Astrocyte (in vitro differentiated cells and primary cell): ENCODE measurements at regions not wholly inside any gene's neighbourhood (a gene's known extent, or its start where the extent isn't known, plus 50 kb on each side); places are given as distances from the start of the nearest gene placed in this dataset.

Experiments
- DNase-seq: peaks from one replicate; pipeline ENCODE4 v3.0.0-alpha.2; 2010; ENCODE audit warnings: low read depth
- FAIRE-seq: peaks from 2 replicates; lab custom pipeline; 2011; peaks lifted over from hg19 to GRCh38; lab: Jason Lieb, UNC
- H2AFZ ChIP-seq: 2 replicates; pipeline ENCODE4 v1.6.0; 2012; ENCODE audit warnings: low read depth, low read length, inconsistent platforms
- H3K27ac ChIP-seq: 2 replicates; pipeline ENCODE4 v1.5.1; 2011; ENCODE audit warnings: low read depth, low read length, inconsistent platforms
- H3K27me3 ChIP-seq: 2 replicates; pipeline ENCODE4 v1.6.0; 2011; ENCODE audit warnings: low read length, inconsistent platforms; ENCODE audit not compliant: insufficient read depth
- H3K36me3 ChIP-seq: 2 replicates; pipeline ENCODE4 v1.5.1; 2011; ENCODE audit warnings: low read length, inconsistent platforms; ENCODE audit not compliant: insufficient read depth
- H3K4me1 ChIP-seq: 2 replicates; pipeline ENCODE4 v1.5.1; 2011; ENCODE audit warnings: low read length, inconsistent platforms; ENCODE audit not compliant: insufficient read depth
- H3K4me2 ChIP-seq: 2 replicates; pipeline ENCODE4 v1.6.0; 2012; ENCODE audit warnings: low read length, inconsistent platforms
- H3K4me3 ChIP-seq: 2 replicates; pipeline ENCODE4 v1.5.1; 2011; ENCODE audit warnings: low read depth, mild to moderate bottlenecking, low read length, inconsistent platforms; ENCODE audit not compliant: insufficient read depth
- H3K79me2 ChIP-seq: 2 replicates; pipeline ENCODE4 v1.6.0; 2012; ENCODE audit warnings: mild to moderate bottlenecking, low read length, inconsistent platforms; ENCODE audit not compliant: insufficient read depth
- H3K9ac ChIP-seq: 2 replicates; pipeline ENCODE4 v1.6.0; 2012; ENCODE audit warnings: mild to moderate bottlenecking, low read length, inconsistent platforms
- H3K9me3 ChIP-seq: 2 replicates; pipeline ENCODE4 v1.5.1; 2012; ENCODE audit warnings: low read depth, mild to moderate bottlenecking, low read length, inconsistent platforms; ENCODE audit not compliant: insufficient read depth
- H4K20me1 ChIP-seq: 2 replicates; pipeline ENCODE4 v1.6.0; 2012; ENCODE audit warnings: low read length, inconsistent platforms; ENCODE audit not compliant: insufficient read depth
- H3K27ac Mint-ChIP-seq: one replicate; pipeline ENCODE4 v1.8.0; 2021; ENCODE audit warnings: mild to moderate bottlenecking, mixed read lengths; ENCODE audit not compliant: unreplicated experiment
- H3K27me3 Mint-ChIP-seq: one replicate; pipeline ENCODE4 v1.8.0; 2021; ENCODE audit warnings: low read depth, mixed read lengths; ENCODE audit not compliant: unreplicated experiment
- H3K36me3 Mint-ChIP-seq: one replicate; pipeline ENCODE4 v1.8.0; 2021; ENCODE audit warnings: low read depth, mixed read lengths; ENCODE audit not compliant: unreplicated experiment
- H3K4me1 Mint-ChIP-seq: one replicate; pipeline ENCODE4 v1.8.0; 2021; ENCODE audit warnings: low read depth, mixed read lengths; ENCODE audit not compliant: unreplicated experiment
- H3K4me3 Mint-ChIP-seq: one replicate; pipeline ENCODE4 v1.8.0; 2021; ENCODE audit warnings: mild to moderate bottlenecking, moderate library complexity, mixed read lengths; ENCODE audit not compliant: unreplicated experiment
- H3K9me3 Mint-ChIP-seq: one replicate; pipeline ENCODE4 v1.8.0; 2021; ENCODE audit warnings: mild to moderate bottlenecking, mixed read lengths; ENCODE audit not compliant: unreplicated experiment
- CTCF ChIP-seq: IDR thresholded peaks from 2 replicates; pipeline ENCODE4 v1.5.1; 2011; ENCODE audit warnings: low read depth, mild to moderate bottlenecking, inconsistent platforms, low read length, moderate library complexity; ENCODE audit not compliant: insufficient read depth
- EZH2 ChIP-seq: IDR thresholded peaks from 2 replicates; pipeline ENCODE4 v1.6.1; 2012; ENCODE audit warnings: mild to moderate bottlenecking, low read length, inconsistent platforms; ENCODE audit not compliant: insufficient read depth

- Histone ChIP-seq H3K4me1 (no peaks in the 10 kb centered on the region), H4K20me1 (no peaks in the 10 kb centered on the region), H3K9me3 (no peaks in the 10 kb centered on the region), H3K36me3 (no peaks in the 10 kb centered on the region), H3K9ac (no peak overlapping the region), H3K4me3 (no peak overlapping the region), H3K27me3 (no peaks in the 10 kb centered on the region), H3K79me2 (no peaks in the 10 kb centered on the region), H3K27ac (no peak overlapping the region), H2AFZ (no peak overlapping the region), H3K4me2 (no peak overlapping the region)
- no peak for TF ChIP-seq EZH2
- TF ChIP-seq CTCF: no peak
- Mint-ChIP-seq H3K4me1 (no peaks in the 10 kb centered on the region), H3K9me3 (no peaks in the 10 kb centered on the region), H3K27ac (no peak overlapping the region), H3K27me3 (no peaks in the 10 kb centered on the region), H3K4me3 (no peak overlapping the region), H3K36me3 (no peaks in the 10 kb centered on the region)
- FAIRE-seq (no peak), DNase-seq (no peak)
These were observed 718.9 kb upstream of the MAP3K7 start for GRCh38 chr6:91305755-91306154.

- Histone ChIP-seq H3K27me3 (no peaks in the 10 kb centered on the region), H4K20me1 (no peaks in the 10 kb centered on the region), H3K9ac (no peak overlapping the region), H3K4me3 (no peak overlapping the region), H3K9me3 (no peaks in the 10 kb centered on the region), H3K4me1 (peaks cover 6% of the 10 kb centered on the region), H3K4me2 (no peak overlapping the region), H3K36me3 (no peaks in the 10 kb centered on the region), H3K27ac (no peak overlapping the region), H3K79me2 (no peaks in the 10 kb centered on the region), H2AFZ (no peak overlapping the region)
- Mint-ChIP-seq H3K27me3 (no peaks in the 10 kb centered on the region), H3K4me1 (peaks cover 6% of the 10 kb centered on the region), H3K27ac (no peak overlapping the region), H3K4me3 (no peak overlapping the region), H3K9me3 (no peaks in the 10 kb centered on the region), H3K36me3 (no peaks in the 10 kb centered on the region)
- FAIRE-seq (no peak), DNase-seq (peak; percentile 12)
- TF ChIP-seq CTCF (no peak), EZH2 (no peak)
These were observed 717.6 kb upstream of the MAP3K7 start for GRCh38 chr6:91304521-91304920.

DNA sequence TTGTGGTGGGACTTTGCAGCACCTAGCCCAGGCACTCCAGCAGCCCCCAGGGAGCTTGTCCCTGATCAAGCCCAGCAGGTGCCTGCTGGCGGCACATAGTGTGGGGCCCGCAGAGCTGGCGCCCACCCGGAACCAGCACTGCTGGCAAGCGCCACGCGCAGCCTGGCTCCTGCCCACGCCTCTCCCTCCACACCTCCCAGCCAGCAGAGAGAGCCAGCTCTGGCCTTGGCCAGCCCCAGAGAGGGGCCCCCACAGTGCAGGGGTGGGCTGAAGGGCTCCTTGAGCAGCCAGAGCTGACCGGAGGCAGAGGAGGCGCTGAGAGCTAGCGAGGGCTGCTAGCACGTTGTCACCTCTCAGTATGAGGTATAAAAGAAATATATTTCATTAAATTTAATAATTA, 716.5 kb upstream of the MAP3K7 start:
- FAIRE-seq (no peak), DNase-seq (no peak)
- peaks cover 15% of the 10 kb centered on the region for H3K4me1 ChIP-seq
- no peaks in the 10 kb centered on the region for H3K9me3 Mint-ChIP-seq
- H3K9me3 ChIP-seq: no peaks in the 10 kb centered on the region
- H3K4me3 Mint-ChIP-seq: no peak overlapping the region
- no peak overlapping the region for H3K4me2 ChIP-seq
- no peaks in the 10 kb centered on the region for H3K36me3 ChIP-seq
- H3K4me3 ChIP-seq: no peak overlapping the region
- no peak overlapping the region for H3K9ac ChIP-seq
- no peaks in the 10 kb centered on the region for H3K27me3 Mint-ChIP-seq
- TF ChIP-seq CTCF (no peak), EZH2 (no peak)
- no peaks in the 10 kb centered on the region for H4K20me1 ChIP-seq
- H3K4me1 Mint-ChIP-seq: peaks cover 14% of the 10 kb centered on the region
- no peak overlapping the region for H3K27ac ChIP-seq
- H3K27ac Mint-ChIP-seq: no peak overlapping the region
- H3K27me3 ChIP-seq: no peaks in the 10 kb centered on the region
- no peak overlapping the region for H2AFZ ChIP-seq
- H3K79me2 ChIP-seq: no peaks in the 10 kb centered on the region
- no peaks in the 10 kb centered on the region for H3K36me3 Mint-ChIP-seq
